Gastrocnemius medialis (tissue), 4 donors: ENCODE measurements at regions not wholly inside any gene's neighbourhood (a gene's known extent, or its start where the extent isn't known, plus 50 kb on each side); places are given as distances from the start of the nearest gene placed in this dataset.

Source experiments
- ATAC-seq, 2 donors: fragments of 150-250 bp; one replicate each; pipeline ENCODE4 v1.9.1; 2016
- DNase-seq, 2 donors: peaks; one replicate each; pipeline ENCODE4 v3.0.0-alpha.2; 2019
- H3K27ac ChIP-seq, 4 donors: fragments of 200-600 bp; sonication (generic); 1 replicate in 1 of 4; 2 replicates in 3 of 4; pipeline ENCODE4 v1.5.1; 2016 to 2018; ENCODE audit warnings: mild to moderate bottlenecking in 2 of 4, moderate library complexity in 1 of 4
- H3K27me3 ChIP-seq, 3 donors: fragments of 200-600 bp; sonication (generic) in 2 of 3; 1 replicate in 1 of 3; 2 replicates in 2 of 3; pipeline versions ENCODE4 v1.5.1 to v1.6.0; 2016 to 2019; ENCODE audit warnings: mild to moderate bottlenecking in 1 of 3, moderate library complexity in 1 of 3
- H3K36me3 ChIP-seq, 2 donors: fragments of 200-600 bp; sonication (generic) in 1 of 2; one replicate each; pipeline ENCODE4 v1.5.1; 2017 to 2018
- H3K4me1 ChIP-seq, 2 donors: fragments of 200-600 bp; sonication (generic) in 1 of 2; one replicate each; pipeline ENCODE4 v1.5.1; 2016 to 2017; ENCODE audit warnings: mild to moderate bottlenecking in 2 of 2
- H3K4me3 ChIP-seq, 4 donors: fragments of 200-600 bp; sonication (generic) in 3 of 4; 1 replicate in 1 of 4; 2 replicates in 3 of 4; pipeline ENCODE4 v1.5.1; 2016 to 2019; ENCODE audit warnings: mild to moderate bottlenecking in 2 of 4
- H3K9me3 ChIP-seq, 3 donors: fragments of 200-600 bp; sonication (generic) in 2 of 3; 1 replicate in 1 of 3; 2 replicates in 2 of 3; pipeline ENCODE4 v1.5.1; 2016 to 2019
- POLR2A ChIP-seq, 2 donors: fragments of 450-650 bp; IDR thresholded peaks; one replicate each; pipeline ENCODE4 v1.6.1; 2017; ENCODE audit warnings: antibody characterized with exemption in 2 of 2, mild to moderate bottlenecking in 2 of 2, moderate library complexity in 2 of 2
- in situ Hi-C, 4 donors: fragments of 200-750 bp; cut with MboI; loops; one replicate each; pipeline versions ENCODE4 v1.15.0 to v1.8.0; 2017; ENCODE audit warnings: low sequenced_read_pairs in 4 of 4
- intact Hi-C: fragments of 100-400 bp; cut with DNase I; formaldehyde crosslinking; loops from one replicate; pipeline ENCODE4 v1.15.1; 2023; ENCODE audit warnings: low total_unique reads
- TF ChIP-seq, protein P1 (sequence below), 5 experiments: fragments of 450-650 bp in 3 of 5; fragments of 200-600 bp in 2 of 5; sonication (generic) in 2 of 5; IDR thresholded peaks in 4 of 5; conservative IDR thresholded peaks in 1 of 5; 1 replicate in 4 of 5; 2 replicates in 1 of 5; pipeline ENCODE4 v1.5.1; 2016 to 2019; ENCODE audit warnings: antibody characterized with exemption in 5 of 5, mild to moderate bottlenecking in 3 of 5, moderate library complexity in 3 of 5

DNA sequence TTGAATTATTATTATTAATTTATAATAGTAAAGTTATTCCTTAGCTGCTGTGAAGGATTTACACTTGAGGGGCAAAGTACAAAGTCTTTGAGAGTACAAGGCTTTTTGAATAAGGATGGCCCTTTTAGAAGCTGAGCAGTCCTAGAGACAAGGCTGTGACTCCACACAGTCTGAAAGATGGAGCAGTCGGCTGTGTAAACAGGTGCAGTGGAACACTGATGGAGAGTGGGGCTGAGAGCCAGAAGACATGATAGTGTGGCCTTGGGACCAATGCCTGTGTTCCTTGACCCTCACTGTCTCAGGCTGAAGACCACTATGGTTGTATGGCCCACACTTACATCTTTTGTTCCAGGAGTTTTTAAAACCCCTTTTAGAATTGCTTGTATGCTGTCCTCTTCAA, 311.2 kb upstream of the PHF14 start:
- intact Hi-C loops (no loop called here), in situ Hi-C loops (no loop called here)
- no peaks in the 10 kb centered on the region for H3K4me1 ChIP-seq
- no peak overlapping the region for H3K4me3 ChIP-seq
- DNase-seq = no peak
- no peak for TF ChIP-seq POLR2A (IDR thresholded peaks at IDR 0.05)
- TF ChIP-seq, protein P1, sequence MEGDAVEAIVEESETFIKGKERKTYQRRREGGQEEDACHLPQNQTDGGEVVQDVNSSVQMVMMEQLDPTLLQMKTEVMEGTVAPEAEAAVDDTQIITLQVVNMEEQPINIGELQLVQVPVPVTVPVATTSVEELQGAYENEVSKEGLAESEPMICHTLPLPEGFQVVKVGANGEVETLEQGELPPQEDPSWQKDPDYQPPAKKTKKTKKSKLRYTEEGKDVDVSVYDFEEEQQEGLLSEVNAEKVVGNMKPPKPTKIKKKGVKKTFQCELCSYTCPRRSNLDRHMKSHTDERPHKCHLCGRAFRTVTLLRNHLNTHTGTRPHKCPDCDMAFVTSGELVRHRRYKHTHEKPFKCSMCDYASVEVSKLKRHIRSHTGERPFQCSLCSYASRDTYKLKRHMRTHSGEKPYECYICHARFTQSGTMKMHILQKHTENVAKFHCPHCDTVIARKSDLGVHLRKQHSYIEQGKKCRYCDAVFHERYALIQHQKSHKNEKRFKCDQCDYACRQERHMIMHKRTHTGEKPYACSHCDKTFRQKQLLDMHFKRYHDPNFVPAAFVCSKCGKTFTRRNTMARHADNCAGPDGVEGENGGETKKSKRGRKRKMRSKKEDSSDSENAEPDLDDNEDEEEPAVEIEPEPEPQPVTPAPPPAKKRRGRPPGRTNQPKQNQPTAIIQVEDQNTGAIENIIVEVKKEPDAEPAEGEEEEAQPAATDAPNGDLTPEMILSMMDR (IDR thresholded peaks at IDR 0.05 in 4 of 5, conservative IDR thresholded peaks at IDR 0.05 in 1 of 5) = no peak
- no peaks in the 10 kb centered on the region for H3K36me3 ChIP-seq
- H3K27ac ChIP-seq = no peak overlapping the region
- no peak for ATAC-seq
- H3K9me3 ChIP-seq = no peaks in the 10 kb centered on the region
- no peaks in the 10 kb centered on the region for H3K27me3 ChIP-seq

DNA sequence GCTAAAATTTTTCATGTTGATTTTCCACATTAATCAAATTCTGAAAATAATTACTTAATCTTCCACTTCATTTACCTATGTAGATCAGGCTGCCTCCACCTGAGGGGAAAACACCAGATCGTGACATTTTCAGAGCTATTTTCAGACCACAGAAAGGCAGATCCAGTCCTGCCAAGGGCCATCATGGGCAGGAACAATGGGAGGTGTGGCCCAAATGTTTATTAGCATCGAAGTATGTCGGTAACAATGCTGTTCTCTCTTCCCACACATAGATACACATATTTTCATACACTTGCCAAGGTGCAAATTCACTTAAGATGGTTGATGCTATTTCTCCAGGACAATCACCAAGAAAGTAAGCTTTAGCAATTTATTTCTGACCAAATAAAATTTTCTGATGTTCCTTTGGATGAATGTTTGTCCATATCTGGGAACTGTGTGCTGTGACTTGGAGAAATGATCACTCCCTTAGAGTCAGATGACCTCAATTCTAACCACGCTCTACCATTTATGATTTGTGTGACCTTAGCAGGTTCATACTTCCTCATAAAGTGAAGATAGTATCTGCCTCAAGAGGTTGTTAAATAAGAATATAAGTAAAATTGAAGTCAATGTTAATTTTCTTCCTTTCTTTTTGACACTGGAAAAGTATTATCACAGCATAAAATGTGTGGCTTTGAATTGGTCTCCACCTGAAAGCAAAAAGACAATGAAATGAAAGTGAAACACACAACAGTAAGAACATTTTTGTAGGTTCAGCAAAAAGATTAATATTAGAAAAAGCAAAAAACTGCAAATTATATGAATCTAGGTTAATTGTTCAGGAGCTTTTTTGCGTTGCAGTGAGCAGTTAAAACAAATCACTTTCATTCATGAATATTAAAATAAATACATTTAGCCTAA, 310.4 kb upstream of the PHF14 start:
- no peaks in the 10 kb centered on the region for H3K27me3 ChIP-seq
- no peak overlapping the region for H3K4me3 ChIP-seq
- H3K4me1 ChIP-seq = no peaks in the 10 kb centered on the region
- intact Hi-C loops = no loop called here
- H3K27ac ChIP-seq = no peak overlapping the region
- TF ChIP-seq, protein P1 (IDR thresholded peaks at IDR 0.05 in 4 of 5, conservative IDR thresholded peaks at IDR 0.05 in 1 of 5) = no peak
- no peak for TF ChIP-seq POLR2A (IDR thresholded peaks at IDR 0.05)
- in situ Hi-C loops = no loop called here
- ATAC-seq = no peak
- no peaks in the 10 kb centered on the region for H3K36me3 ChIP-seq
- DNase-seq = no peak
- H3K9me3 ChIP-seq = no peaks in the 10 kb centered on the region

- H3K27ac ChIP-seq = no peak overlapping the region
- in situ Hi-C loops = no loop called here
- no peaks in the 10 kb centered on the region for H3K27me3 ChIP-seq
- TF ChIP-seq, protein P1 (IDR thresholded peaks at IDR 0.05 in 4 of 5, conservative IDR thresholded peaks at IDR 0.05 in 1 of 5) = no peak
- TF ChIP-seq POLR2A (IDR thresholded peaks at IDR 0.05) = no peak
- H3K9me3 ChIP-seq = no peaks in the 10 kb centered on the region
- H3K4me1 ChIP-seq = no peaks in the 10 kb centered on the region
- no peaks in the 10 kb centered on the region for H3K36me3 ChIP-seq
- H3K4me3 ChIP-seq = no peak overlapping the region
- intact Hi-C loops = no loop called here
- ATAC-seq (no peak), DNase-seq (no peak)
Observed at GRCh38 chr7:10672186-10672585, 301.5 kb upstream of the PHF14 start.

DNA sequence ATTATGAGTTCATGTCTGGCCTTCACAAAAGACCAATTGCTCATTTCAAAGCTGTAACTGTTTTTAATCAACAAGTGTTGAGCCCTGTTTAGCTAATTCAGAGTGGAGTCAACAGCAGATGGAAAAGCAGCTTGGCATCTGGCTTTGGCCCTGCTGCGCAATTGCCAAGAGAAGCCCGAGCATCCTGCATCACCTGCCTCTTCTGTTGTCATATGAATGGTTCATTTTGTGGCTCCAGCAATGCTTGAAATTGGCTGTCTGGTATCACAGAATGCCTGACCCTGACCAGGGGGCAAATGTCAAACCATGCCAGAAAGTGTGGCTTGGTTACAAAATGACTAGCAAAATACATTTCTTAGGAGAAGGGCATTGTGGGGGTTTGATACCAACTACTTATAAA, 296.5 kb upstream of the PHF14 start:
- in situ Hi-C loops = no loop called here
- Histone ChIP-seq H3K36me3 (no peaks in the 10 kb centered on the region), H3K4me3 (no peak overlapping the region), H3K27me3 (no peaks in the 10 kb centered on the region), H3K4me1 (no peaks in the 10 kb centered on the region), H3K9me3 (no peaks in the 10 kb centered on the region), H3K27ac (no peak overlapping the region)
- DNase-seq (no peak), ATAC-seq (no peak)
- TF ChIP-seq, protein P1 (IDR thresholded peaks at IDR 0.05 in 4 of 5, conservative IDR thresholded peaks at IDR 0.05 in 1 of 5) = no peak
- no peak for TF ChIP-seq POLR2A (IDR thresholded peaks at IDR 0.05)
- intact Hi-C loops = no loop called here
